ENCODE measurements at regions not wholly inside any gene's neighbourhood (a gene's known extent, or its start where the extent isn't known, plus 50 kb on each side); places are given as distances from the start of the nearest gene placed in this dataset.

DNA sequence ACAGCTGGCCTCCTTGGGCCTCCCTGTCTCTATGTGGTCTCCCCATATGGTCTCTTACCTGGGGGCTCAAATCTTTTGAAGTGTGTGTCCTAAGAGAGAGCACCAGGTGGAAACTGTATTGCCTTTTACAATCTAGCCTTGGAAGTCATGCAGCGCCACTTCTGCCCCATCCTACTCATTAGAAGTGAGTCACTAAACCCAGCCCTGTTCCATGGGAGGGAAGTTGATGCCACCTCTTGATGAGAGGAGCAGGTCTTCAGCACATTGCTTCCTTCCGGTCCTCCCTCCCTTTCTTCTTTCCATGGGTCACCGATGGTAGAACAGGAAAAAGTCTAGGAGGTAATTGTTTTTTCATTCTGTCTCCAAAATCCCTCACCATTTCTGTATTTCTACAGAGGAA lies 156.3 kb downstream of the FOXA2 start:
- 77 to 84% (median 81%) methylated on average over 3 of the region's 3 CpGs for WGBS, 3 donors
- Histone ChIP-seq H3K27ac (no peak overlapping the region), H3K9me3 (no peaks in the 10 kb centered on the region), H3K4me3 (no peak overlapping the region), H3K4me1 (no peaks in the 10 kb centered on the region), H3K36me3 (ENCODE audit: insufficient read depth in 1 of 2, low read depth in 1 of 2) (no peaks in the 10 kb centered on the region), H3K27me3 (ENCODE audit: insufficient read depth in 3 of 3, low read length in 2 of 3) (peaks cover 0 to 6% (median 2%) of the 10 kb centered on the region in 3 donors)
- no peak for ATAC-seq
- intact Hi-C loops (cut with DNase I): no loop called here
- no peak for DNase-seq
- TF ChIP-seq, protein P1, sequence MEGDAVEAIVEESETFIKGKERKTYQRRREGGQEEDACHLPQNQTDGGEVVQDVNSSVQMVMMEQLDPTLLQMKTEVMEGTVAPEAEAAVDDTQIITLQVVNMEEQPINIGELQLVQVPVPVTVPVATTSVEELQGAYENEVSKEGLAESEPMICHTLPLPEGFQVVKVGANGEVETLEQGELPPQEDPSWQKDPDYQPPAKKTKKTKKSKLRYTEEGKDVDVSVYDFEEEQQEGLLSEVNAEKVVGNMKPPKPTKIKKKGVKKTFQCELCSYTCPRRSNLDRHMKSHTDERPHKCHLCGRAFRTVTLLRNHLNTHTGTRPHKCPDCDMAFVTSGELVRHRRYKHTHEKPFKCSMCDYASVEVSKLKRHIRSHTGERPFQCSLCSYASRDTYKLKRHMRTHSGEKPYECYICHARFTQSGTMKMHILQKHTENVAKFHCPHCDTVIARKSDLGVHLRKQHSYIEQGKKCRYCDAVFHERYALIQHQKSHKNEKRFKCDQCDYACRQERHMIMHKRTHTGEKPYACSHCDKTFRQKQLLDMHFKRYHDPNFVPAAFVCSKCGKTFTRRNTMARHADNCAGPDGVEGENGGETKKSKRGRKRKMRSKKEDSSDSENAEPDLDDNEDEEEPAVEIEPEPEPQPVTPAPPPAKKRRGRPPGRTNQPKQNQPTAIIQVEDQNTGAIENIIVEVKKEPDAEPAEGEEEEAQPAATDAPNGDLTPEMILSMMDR (IDR thresholded peaks at IDR 0.05): no peak

DNA sequence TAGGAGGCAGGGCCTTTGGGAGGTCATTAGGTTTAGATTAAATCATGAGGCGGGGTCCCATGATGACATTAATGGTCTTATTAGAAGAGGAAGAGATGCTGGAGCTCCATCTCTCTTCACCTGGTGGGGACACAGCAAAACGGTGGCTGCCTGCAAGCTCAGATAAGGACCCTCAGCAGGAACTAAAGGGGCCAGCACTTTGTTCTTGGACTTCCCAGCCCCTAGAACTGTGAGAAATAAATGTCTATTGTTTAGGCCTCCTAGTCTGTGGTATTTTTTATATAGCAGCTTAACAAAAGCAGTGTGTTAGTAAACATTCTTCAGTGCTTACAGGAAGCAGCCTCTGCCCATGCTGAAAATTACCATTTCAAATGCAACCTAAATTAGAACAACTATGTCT lies 157.6 kb downstream of the FOXA2 start:
- ATAC-seq (no peak), DNase-seq (no peak)
- no peak overlapping the region for H3K4me3 ChIP-seq
- H3K36me3 ChIP-seq (ENCODE audit: insufficient read depth in 1 of 2, low read depth in 1 of 2): no peaks in the 10 kb centered on the region
- 93 to 94% (median 93%) methylated on average over 2 of the region's 2 CpGs for WGBS, 3 donors
- H3K27me3 ChIP-seq (ENCODE audit: insufficient read depth in 3 of 3, low read length in 2 of 3): peaks cover 0 to 6% (median 2%) of the 10 kb centered on the region in 3 donors
- no peaks in the 10 kb centered on the region for H3K9me3 ChIP-seq
- intact Hi-C loops (cut with DNase I): no loop called here
- H3K4me1 ChIP-seq: no peaks in the 10 kb centered on the region
- TF ChIP-seq, protein P1 (IDR thresholded peaks at IDR 0.05): no peak
- no peak overlapping the region for H3K27ac ChIP-seq

DNA sequence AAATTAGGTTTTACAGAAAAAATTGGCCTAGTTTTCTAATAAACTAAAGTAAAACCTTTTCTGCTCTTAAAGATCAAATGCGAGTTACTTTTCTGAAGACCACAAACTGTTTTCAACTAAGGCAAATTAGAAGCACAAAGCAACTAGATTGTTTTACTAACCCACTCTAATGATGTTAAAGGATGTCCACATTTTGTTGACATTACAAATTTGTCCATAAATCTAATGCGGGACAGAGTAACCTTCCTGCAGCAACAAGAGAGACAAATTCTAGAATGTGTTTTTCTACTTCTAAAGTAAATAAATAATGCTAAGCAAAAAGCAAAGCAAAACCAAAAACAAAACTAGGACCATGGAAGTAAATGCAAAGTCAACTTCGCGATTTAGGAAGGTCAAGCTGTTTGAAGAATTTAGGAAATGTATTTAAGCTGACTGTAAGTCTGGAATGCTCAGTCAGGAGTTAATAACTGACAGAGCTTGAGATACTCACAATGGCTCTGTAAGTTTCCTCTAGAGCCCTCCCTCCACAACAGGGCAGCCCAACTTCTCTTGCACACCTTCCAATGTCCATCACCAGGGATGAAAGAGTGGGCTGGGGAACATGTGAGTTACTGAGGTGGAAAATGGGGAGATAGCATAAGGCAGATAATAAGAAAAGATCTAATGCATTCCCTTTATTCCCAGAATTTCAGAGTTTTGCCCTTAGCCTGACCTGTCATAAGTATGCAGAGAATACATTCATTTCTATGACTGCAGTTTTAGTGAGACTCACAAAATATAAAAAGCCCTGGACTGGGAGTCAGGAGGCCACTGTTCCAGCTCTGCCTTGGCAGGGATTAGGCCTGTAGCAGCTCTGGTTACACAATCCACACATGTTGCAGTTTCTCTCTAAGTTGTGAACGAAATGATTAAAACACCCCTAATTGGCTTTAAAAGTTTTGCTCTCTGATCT lies 158.8 kb downstream of the FOXA2 start:
- no peaks in the 10 kb centered on the region for H3K36me3 ChIP-seq (ENCODE audit: insufficient read depth in 1 of 2, low read depth in 1 of 2)
- no peak for DNase-seq
- WGBS, 3 donors: 70 to 72% (median 72%) methylated on average over 5 of the region's 5 CpGs
- H3K4me3 ChIP-seq: no peak overlapping the region
- no peaks in the 10 kb centered on the region for H3K4me1 ChIP-seq
- TF ChIP-seq, protein P1 (IDR thresholded peaks at IDR 0.05): no peak
- H3K9me3 ChIP-seq: no peaks in the 10 kb centered on the region
- peaks cover 0 to 2% (median 0%) of the 10 kb centered on the region in 3 donors for H3K27me3 ChIP-seq (ENCODE audit: insufficient read depth in 3 of 3, low read length in 2 of 3)
- intact Hi-C loops (cut with DNase I): no loop called here
- no peak for ATAC-seq
- H3K27ac ChIP-seq: no peak overlapping the region

DNA sequence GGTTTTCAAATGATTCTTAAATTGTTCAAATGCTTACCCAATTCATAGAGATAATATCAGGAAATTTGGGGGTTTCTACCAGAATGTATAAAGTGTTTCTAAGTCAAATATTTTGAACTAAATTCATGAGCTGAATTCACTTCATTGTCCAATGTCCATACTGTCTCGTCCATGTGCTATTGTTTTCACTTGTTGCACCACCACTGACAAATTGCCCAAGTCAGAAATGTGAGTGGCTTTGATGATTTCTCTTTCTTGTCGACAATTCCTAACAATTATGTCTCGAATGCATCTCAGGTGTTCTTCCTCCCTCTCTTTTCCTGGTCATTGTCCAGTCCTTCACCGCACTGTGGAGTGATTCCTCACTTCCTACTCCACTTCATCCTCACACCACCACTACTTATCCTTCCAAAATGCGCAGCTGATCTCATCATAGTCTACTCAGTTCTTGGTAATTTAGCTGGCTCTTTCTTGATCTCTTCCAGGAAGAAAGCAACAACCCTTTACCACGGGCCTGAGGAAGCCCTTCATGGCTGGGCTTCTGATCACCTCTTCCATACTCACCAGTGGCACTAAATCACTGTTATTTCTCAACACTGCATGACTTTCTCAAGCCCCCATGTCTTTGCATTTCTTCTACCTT lies 161.1 kb downstream of the FOXA2 start:
- 76 to 83% (median 80%) methylated on average over 6 of the region's 6 CpGs for WGBS, 3 donors
- no peaks in the 10 kb centered on the region for H3K36me3 ChIP-seq (ENCODE audit: insufficient read depth in 1 of 2, low read depth in 1 of 2)
- H3K27me3 ChIP-seq (ENCODE audit: insufficient read depth in 3 of 3, low read length in 2 of 3): no peaks in the 10 kb centered on the region
- DNase-seq: no peak
- no peak overlapping the region for H3K27ac ChIP-seq
- intact Hi-C loops (cut with DNase I): no loop called here
- no peak for ATAC-seq
- no peak overlapping the region for H3K4me3 ChIP-seq
- H3K9me3 ChIP-seq: no peaks in the 10 kb centered on the region
- H3K4me1 ChIP-seq: no peaks in the 10 kb centered on the region
- TF ChIP-seq, protein P1 (IDR thresholded peaks at IDR 0.05): no peak
